Activated T-cell treated with anti-CD3 and anti-CD28 coated beads, Interleukin-2, amount 50 U/mL, for 72 hours (primary cell): ENCODE measurements at regions not wholly inside any gene's neighbourhood (a gene's known extent, or its start where the extent isn't known, plus 50 kb on each side); places are given as distances from the start of the nearest gene placed in this dataset.
"Not testable (repeated sequence)": the region's sequence is repeated elsewhere in the genome, so short reads cannot be mapped to it uniquely, and the experiment has no call there.

ENCODE experiments used
- ATAC-seq, 2 donors: fragments of 150-1000 bp; cut with Tn5 transposase; replicated peaks in 1 of 2; 2 replicates each; pipeline ENCODE4 v1.10.0; 2021; ENCODE audit warnings: moderate library complexity in 2 of 2, mild to moderate bottlenecking in 1 of 2
- DNase-seq, 2 donors: peaks; one replicate each; pipeline ENCODE4 v3.0.0; 2021 to 2022; ENCODE audit warnings: mixed read lengths in 1 of 2
- H3K27ac Mint-ChIP-seq: one replicate; pipeline ENCODE4 v1.8.0; 2022; ENCODE audit warnings: mild to moderate bottlenecking, moderate library complexity, mixed read lengths
- H3K27me3 Mint-ChIP-seq: one replicate; pipeline ENCODE4 v1.8.0; 2022; ENCODE audit warnings: low read depth, mixed read lengths
- H3K36me3 Mint-ChIP-seq, 2 donors: one replicate each; pipeline ENCODE4 v1.8.0; 2022; ENCODE audit warnings: mixed read lengths in 2 of 2, mild to moderate bottlenecking in 1 of 2; ENCODE audit not compliant: insufficient read depth in 2 of 2
- H3K4me1 Mint-ChIP-seq: one replicate; pipeline ENCODE4 v1.8.0; 2022; ENCODE audit warnings: low read depth, mixed read lengths
- H3K4me3 Mint-ChIP-seq, 2 donors: one replicate each; pipeline ENCODE4 v1.8.0; 2022; ENCODE audit warnings: mild to moderate bottlenecking in 2 of 2, mixed read lengths in 2 of 2, moderate library complexity in 2 of 2
- H3K9me3 Mint-ChIP-seq, 2 donors: one replicate each; pipeline ENCODE4 v1.8.0; 2022; ENCODE audit warnings: mixed read lengths in 2 of 2

- DNase-seq, H3K27ac Mint-ChIP-seq, H3K4me1 Mint-ChIP-seq, ATAC-seq, H3K4me3 Mint-ChIP-seq, H3K9me3 Mint-ChIP-seq, H3K36me3 Mint-ChIP-seq: not testable (repeated sequence)
- H3K27me3 Mint-ChIP-seq: peaks cover 24% of the 10 kb centered on the region
Measured at GRCh38 chr4:155439760-155440159, 63.0 kb upstream of the MAP9 start.

DNA sequence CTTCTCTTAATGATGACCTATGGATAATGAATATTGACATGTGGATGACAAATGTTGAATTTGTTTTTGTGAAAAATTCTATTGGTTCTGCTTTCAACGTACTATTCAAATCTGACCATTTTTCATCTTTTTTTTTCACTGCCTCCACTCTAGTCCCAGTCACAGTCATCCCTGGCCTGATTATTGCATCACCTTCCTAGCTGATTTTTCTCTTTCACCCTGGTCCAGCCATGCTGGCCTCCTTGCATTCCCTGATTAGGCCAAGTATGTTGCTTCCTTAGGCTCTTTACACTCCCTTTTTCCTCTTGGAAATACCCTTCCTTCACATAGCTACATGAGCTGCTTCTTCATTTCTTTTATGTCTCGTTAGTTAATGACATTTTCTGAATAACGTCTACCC is 58.1 kb upstream of the MAP9 start:
- ATAC-seq: no peak
- Mint-ChIP-seq H3K27me3 (no peaks in the 10 kb centered on the region), H3K36me3 (no peaks in the 10 kb centered on the region), H3K27ac (no peak overlapping the region), H3K4me3 (no peak overlapping the region), H3K4me1 (no peaks in the 10 kb centered on the region), H3K9me3 (no peaks in the 10 kb centered on the region)
- no peak for DNase-seq

- H3K27me3 Mint-ChIP-seq: no peaks in the 10 kb centered on the region
- no peak overlapping the region for H3K27ac Mint-ChIP-seq
- H3K9me3 Mint-ChIP-seq: no peaks in the 10 kb centered on the region
- DNase-seq (no peak), ATAC-seq (no peak)
- H3K36me3 Mint-ChIP-seq: no peaks in the 10 kb centered on the region
- H3K4me3 Mint-ChIP-seq: no peak overlapping the region
- H3K4me1 Mint-ChIP-seq: no peaks in the 10 kb centered on the region
Measured at GRCh38 chr4:155434366-155434765, 57.6 kb upstream of the MAP9 start.

DNA sequence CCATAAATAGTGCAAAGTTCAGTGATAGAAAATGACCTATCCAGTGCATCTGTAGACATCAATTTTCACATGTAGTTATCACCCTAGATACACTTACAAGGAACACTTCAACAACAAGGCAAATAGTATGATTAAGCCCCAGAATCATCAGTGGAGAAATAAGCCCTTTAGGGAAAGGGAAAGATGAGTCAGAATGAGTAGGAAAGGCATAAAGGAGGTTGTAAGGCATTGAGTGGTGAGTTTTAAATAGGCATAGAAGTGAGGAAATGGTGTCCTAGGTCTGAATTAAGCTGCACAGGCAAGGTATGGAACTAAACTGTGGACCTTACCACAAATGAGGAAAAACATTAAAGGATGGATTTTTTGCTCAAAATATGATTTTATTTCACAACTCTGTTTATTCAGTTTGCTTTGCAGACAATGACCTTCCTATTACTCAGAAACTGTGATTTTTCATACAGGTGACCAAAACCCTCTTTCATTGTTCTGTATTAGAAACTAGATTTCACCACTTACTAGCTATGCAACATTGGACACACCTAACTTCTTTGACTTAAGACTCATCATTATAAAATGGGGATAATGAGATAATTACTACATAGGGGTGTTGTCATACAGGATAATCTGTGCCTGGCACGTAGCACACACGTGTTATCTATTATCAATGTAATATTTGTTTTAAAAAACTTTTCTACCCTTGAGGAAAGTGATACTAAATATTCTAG is 57.0 kb upstream of the MAP9 start:
- no peaks in the 10 kb centered on the region for H3K27me3 Mint-ChIP-seq
- no peaks in the 10 kb centered on the region for H3K4me1 Mint-ChIP-seq
- ATAC-seq: no peak

GRCh38 chr4:155430895-155431795 is 54.4 kb upstream of the MAP9 start:
- H3K36me3 Mint-ChIP-seq: no peaks in the 10 kb centered on the region
- no peaks in the 10 kb centered on the region for H3K27me3 Mint-ChIP-seq
- no peak for DNase-seq
- H3K9me3 Mint-ChIP-seq: peaks cover 0 to 2% of the 10 kb centered on the region in 2 donors
- no peak overlapping the region for H3K4me3 Mint-ChIP-seq
- H3K27ac Mint-ChIP-seq: no peak overlapping the region
- H3K4me1 Mint-ChIP-seq: no peaks in the 10 kb centered on the region
- no peak for ATAC-seq

More for the DNA sequence above, 57.0 kb upstream of the MAP9 start:
- Mint-ChIP-seq H3K36me3 (no peaks in the 10 kb centered on the region), H3K4me3 (no peak overlapping the region), H3K9me3 (no peaks in the 10 kb centered on the region), H3K27ac (no peak overlapping the region)
- DNase-seq: no peak

- no peak overlapping the region for H3K4me3 Mint-ChIP-seq
- H3K27ac Mint-ChIP-seq: no peak overlapping the region
- H3K9me3 Mint-ChIP-seq: peaks cover 0 to 2% of the 10 kb centered on the region in 2 donors
- no peaks in the 10 kb centered on the region for H3K27me3 Mint-ChIP-seq
- H3K4me1 Mint-ChIP-seq: no peaks in the 10 kb centered on the region
- ATAC-seq (no peak), DNase-seq (no peak)
- H3K36me3 Mint-ChIP-seq: no peaks in the 10 kb centered on the region
Measured at GRCh38 chr4:155428128-155428527, 51.4 kb upstream of the MAP9 start.

DNA sequence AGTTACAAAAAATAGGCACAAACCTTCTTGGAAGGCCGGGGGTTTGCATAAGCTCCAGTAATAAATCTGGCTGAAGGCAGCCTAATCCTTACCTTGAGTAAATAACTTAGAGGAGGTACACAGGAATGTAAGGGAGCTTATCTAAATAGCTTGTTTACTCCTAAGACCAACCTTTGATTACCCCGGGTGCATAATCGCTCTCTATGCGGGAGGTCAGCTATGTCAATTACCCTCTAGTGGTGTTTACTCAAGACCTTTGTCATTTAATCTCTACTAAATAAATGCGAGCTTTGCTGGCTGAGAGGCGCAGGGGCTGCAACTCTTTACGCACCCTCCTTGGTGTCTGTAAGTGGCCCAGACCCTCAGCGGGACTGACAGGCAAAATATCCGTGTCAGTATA is 50.2 kb upstream of the MAP9 start:
- no peaks in the 10 kb centered on the region for H3K36me3 Mint-ChIP-seq
- H3K4me1 Mint-ChIP-seq: no peaks in the 10 kb centered on the region
- peaks cover 1 to 2% of the 10 kb centered on the region in 2 donors for H3K9me3 Mint-ChIP-seq
- peaks cover 3% of the 10 kb centered on the region for H3K27me3 Mint-ChIP-seq
- H3K27ac Mint-ChIP-seq: no peak overlapping the region
- DNase-seq (no peak), ATAC-seq (no peak)
- H3K4me3 Mint-ChIP-seq: no peak overlapping the region
